H4 (cell line): ENCODE measurements at regions not wholly inside any gene's neighbourhood (a gene's known extent, or its start where the extent isn't known, plus 50 kb on each side); places are given as distances from the start of the nearest gene placed in this dataset.
"Not testable (repeated sequence)": the region's sequence is repeated elsewhere in the genome, so short reads cannot be mapped to it uniquely, and the experiment has no call there.

Experiments
- DNase-seq: peaks from one replicate; pipeline ENCODE4 v3.0.0-alpha.2; 2015; ENCODE audit warnings: low spot score

DNA sequence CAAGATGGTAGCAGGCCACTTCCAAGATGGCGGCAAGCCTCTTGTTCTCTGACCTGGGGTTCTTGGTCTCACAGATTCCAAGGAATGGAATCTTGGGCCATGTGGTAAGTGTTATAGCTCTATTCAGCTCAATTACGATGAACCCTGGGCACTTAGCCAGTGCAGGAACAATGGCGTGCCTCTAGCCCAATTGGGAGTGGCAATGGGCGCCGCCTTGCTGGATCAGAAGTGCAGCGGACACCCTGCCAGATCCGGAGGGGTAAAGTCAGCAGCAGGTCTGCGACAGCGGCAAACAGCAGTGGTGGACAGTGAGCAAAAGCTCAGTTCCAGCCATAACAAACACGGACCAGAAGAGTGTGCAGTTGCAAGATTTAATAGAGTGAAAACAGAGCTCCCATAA lies 263.2 kb upstream of the SEMA3C start:
- DNase-seq = not testable (repeated sequence)

DNA sequence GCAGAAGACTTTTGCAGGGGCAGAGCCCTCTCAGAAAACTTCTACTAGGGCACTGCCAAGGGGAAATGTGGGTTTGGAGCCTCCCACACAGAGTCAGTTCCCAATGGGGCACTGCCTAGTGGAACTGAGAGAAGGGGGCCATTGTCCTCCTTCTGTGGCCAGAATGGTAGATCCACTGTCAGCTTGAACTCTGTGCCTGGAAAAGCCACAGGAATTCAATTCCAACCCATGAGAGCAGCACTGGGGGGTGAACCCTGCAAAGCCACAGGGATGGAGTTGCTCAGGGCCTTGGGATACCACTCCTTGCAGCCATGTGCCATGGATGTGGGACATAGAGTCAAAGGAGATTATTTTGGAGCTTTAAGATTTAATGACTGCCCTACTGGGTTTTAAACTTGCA lies 262.2 kb upstream of the SEMA3C start:
- no peak for DNase-seq

DNA sequence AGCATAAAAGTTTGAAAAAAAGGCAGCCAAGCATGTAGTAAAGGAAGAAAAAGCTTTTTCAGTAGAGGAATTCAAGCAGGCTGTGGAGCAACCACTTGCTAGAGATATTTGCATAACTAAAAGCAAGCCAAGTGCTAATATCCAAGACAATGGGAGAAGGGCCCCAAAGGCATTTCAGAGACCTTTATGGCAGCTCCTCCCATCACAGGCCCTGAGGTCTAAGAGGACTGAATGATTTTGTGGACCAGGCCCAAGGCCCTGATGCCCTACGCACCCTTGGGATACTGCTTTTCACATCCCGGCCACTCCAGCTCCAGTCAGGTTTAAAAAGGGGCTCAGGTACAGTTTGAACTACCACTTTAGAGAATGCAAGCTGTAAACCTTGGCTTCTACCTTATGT lies 261.7 kb upstream of the SEMA3C start:
- no peak for DNase-seq

DNA sequence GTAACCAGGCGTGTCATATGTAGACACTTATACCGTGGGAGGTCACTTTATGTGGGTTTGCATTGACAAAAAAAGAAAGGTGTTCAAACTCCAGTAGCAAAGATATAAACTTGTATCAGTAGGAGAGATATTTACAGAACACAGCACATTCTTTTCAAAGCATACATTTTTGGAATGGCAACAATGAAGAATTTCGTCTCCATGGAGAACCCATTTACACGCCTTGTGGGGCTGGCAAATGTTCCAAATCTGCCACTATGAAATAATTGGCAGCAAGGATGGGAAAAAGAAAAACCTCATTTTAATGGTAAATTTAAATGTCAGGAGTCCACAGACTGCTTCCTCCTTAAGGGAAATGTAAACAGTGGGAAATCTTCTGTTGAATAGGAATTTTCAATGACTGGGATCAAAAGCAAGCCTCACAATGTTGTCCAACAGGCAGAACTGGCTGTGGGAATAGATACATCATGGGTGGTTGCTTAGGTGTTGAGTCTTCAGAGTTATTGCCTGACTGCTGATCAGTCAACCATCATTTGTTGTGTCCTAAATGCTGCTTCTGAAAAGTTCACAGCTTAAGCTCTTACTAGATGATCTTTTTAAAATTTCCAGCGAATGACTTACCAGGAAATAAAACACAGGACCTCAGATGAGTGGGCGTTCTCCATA lies 256.6 kb upstream of the SEMA3C start:
- no peak for DNase-seq

DNA sequence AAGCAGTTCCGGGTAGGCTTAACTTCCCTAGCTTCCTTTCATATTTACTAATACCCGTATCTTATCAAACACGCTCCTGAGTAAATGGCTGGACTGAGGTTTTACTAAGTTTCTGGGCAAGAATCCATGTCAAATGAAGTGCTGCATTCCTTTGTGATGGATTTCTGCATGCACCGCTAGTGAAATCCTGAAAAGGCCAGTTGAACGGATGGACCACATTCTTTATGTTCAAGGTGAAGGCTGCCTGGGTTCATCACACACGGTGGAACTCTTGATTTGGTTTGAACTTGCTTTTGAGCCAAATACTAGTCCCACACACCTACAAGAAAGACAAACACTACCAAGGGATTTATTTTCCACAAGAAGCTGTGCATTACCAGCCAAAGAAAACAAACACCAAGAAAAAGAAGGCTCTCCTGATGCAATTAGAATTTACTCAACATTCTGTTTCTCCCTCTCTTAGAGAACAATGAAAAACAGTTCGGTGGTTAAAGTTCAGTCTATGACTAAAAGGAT lies 255.0 kb upstream of the SEMA3C start:
- DNase-seq = peak; percentile 64

DNA sequence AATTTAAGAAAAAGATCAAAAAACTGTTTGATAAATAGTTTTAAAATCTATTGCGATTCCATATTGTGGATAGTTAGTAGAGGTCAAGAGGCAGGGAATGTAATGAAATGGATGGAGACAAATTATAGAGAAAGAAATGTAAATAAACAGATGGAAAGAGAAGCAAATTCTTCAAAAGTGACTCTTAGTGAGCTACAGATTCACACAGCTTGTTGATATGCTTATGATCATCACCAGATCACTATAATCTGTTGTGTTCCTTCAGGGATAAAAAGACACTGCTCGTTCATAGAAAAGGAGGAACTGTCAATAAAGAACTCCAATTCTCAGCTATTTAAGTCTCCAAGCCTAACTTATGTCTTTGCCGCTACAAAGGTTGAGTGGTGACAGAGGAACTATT lies 251.4 kb upstream of the SEMA3C start:
- DNase-seq = no peak

DNA sequence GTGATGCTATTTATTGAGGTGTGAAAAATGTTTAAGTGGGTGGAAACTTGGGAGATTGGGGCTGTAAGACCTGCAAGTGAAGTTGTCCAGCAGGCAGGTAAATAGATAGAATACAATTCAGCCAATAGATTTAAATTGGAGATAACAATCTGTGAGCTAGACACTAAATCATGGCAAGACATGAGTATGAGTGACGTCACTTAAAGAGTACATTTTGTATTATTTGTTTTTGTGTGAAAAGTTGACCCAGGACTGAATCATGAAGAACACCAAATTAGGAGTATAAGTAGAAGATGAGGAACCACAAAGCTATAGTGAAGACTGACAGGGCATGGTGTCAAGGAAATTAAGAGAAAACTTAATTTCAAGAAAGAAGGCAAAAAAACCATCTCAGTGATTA lies 249.1 kb upstream of the SEMA3C start:
- no peak for DNase-seq

DNA sequence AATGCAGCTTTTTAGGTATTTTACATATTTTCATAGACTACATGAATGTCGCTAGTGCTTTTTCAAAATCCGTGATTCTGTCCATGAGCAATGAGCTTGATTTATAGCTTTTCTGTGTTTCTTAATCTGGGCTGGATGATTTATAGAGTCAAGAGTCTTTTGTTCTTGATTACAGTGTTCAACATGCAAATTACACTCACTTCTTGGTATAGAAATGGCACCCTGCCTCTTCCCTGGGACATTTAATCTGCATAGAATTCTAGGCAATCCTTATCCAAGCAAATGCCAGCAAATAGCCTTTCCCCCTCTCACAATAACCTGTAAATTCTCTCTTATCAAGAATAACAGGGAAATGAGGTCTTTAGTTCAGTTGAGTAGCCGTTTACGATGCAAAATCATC lies 246.2 kb upstream of the SEMA3C start:
- DNase-seq = no peak

DNA sequence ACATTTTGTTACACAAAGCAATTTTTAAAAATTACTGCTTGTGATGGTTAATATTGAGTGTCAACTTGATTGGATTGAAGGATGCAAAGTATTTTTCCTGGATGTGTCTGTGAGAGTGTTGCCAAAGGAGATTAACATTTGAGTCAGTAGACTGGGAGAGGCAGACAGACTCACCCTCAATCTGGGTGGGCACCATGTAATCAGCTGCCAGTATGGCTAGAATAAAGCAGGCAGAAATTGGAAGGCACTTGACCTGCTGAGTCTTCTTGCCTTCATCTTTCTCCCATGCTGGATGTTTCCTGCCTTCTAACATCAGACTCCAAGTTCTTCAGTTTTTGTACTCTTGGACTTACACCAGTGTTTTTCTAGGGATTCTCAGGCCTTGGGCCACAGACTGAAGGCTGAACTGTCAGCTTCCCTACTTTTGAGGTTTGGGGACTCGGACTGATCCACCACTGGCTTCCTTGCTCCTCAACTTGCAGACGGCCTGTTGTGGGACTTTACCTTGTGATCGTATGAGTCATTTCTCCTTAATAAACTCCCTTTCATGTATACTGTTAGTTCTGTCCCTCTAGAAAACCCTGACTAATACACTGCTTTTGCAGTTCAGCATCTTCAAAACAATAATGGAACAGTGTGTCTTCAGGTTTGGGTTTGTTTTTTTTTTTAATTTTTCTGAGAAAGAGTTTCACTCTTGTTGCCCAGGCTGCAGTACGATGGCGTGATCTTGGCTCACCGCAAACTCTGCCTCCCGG lies 244.1 kb upstream of the SEMA3C start:
- peak; percentile 73 for DNase-seq

DNA sequence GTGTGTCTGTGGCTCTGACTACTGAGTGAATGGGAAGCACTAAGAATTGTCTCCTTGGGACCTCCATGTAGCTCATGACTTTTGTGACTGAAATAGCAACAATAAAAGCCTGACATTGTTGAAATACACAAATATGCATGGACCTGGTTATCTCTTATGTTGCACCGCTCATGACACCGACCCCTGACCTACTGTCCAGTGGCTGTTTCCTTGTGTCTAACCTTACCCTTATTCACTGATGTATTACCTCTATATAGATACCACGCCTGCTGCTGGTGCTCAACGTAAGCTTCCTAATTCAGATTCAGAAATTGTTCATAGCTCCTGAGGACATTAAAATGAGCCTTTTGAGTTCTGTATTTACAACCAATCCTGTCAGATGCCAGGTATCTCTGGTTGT lies 243.4 kb upstream of the SEMA3C start:
- no peak for DNase-seq

DNA sequence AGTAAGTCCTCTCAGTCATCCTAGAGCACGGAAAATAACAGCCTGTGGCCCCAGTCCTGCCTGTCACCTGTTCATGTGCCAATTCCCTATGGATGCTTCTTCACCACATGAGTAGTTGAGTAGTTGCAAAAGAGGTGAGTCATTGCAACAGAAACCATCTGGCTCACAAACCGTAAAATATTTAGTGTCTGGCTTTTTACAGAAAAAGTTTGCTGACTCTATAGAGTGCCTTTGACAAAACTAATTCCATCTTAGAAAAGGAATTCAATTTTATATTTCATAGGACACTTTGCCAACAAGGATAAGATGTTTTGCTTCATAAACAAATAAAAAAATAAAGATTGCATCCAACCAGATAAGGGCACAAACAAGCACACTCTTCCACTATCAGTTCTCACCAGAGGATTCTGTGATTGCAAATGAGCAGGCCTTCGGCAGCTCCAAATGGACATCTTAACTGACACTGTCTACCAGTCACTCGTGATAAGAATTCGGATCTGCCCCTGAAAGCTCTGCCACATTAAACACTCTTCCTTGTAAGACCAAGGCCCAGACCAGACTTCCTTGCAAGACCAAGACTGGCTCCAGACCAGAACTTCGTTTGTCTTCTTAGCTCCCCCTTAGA lies 242.7 kb upstream of the SEMA3C start:
- peak; percentile 98 for DNase-seq

DNA sequence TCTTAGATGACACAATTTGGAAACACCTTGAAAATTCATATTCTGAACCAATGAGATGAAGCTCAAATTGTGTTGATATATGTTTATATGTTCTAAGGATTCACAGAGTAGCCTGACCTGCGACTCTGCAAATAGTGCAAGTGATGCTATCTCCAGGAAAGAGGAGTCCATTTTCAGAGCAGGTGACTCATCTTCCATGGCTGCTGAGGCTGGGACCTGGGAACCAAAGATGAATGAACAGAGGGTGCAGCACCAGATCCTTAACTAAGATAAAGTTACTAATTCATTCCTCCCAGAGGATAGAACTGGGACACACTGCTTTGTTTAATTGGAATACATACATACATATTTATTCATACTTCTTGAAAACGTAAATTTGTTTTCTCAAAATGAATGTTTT lies 240.6 kb upstream of the SEMA3C start:
- no peak for DNase-seq

DNA sequence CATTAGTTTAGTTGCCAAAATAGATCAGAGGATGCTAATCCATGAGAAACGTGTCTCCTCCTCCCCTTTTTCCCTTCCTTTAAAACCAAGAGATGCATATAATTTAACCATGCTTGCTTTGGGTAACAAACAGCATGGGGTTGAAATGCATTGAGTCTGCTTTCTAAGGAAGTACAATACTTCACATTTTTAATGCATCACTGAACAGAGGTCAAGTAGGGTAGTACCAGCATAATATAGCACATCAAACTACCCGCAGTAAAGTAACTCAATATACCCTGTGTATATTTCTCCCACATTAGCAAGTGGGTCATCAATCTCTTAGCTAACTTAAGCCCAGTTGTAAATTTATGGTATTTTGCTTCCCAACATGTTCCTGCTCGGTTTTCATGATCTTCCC lies 239.3 kb upstream of the SEMA3C start:
- DNase-seq = no peak

DNA sequence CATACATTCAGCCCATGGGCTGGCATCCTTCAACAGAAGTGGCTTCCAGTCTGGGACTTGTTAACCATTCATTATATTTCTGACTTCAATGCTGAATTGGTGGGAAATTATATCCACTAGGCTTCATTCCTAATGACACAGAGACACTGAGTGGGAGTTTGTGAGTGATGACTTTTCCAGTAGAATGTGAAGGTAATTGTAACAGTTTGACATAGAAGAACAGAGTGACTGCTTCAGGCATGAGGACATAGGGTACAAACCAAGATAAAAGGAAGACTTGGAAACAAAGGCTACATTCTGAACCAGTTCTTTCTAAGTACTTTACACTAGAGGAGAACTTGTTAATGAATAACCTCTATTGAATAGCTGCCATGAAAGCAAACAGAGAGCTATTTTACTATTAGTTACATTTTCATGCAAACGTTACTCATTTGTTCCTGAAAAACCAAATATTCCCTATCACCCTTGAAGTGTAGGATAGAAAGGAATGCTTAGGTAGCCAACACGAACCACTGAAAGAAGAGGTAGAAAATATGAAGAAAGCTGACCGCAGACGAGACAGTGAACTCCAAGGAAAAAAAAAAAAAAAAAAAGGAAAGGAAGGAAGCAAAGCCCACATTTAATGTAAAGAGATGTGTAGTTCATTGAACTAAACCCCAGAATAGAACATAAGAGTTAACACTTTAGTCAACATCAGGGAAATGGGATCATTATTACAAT lies 237.0 kb upstream of the SEMA3C start:
- no peak for DNase-seq

DNA sequence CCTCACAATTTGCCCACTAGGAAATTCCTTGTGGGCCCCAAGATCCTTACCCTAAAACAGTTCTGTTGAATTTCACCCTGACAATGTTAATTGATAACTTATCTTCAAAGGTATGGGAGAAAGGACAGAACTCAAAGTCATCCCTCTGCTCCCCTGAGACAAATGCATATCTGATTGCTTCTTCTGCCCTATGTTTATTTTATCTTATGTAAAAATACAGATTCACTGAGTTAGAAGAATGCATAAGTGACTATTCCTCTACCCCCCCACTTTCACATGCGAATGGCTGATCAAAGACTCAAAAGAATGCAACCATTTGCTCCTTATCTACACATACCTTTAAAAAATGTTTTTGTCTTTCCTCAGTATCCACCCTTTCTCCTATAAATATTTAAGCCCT lies 235.7 kb upstream of the SEMA3C start:
- DNase-seq = no peak

DNA sequence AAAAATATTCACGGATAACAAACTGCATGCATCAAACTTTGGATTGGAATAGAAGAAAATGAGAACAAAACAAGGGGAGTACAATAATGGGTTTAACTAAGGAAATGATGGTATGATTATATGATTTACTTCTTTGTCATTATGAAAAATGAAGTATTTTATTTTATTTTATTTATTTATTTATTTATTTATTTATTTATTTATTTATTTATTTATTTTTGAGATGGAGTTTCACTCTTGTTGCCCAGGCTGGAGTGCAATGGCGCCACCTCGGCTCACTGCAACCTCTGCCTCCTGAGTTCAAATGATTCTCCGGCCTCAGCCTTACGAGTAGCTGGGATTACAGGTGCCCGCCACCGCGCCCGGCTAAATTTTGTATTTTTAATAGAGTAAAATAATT lies 234.1 kb upstream of the SEMA3C start:
- DNase-seq = not testable (repeated sequence)

DNA sequence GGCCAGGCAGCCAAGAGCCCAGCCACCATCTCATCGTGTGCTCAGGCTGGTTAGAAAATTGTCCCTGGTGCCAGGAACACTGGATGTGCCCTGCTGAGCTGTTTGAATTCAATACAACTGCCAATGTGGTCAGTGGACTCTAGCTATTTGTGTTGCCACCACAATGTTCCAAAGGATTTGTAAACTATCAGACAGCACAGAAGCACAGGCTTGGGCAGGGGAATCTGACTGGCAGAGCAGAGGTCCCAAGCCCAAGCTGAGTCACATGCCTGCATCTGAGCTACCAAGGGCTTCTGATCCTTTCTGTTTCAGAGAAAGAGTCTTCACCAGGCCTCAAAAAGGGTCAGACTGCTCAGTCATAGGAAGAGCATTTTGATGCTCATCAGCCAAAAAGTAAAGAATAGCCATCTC lies 232.1 kb upstream of the SEMA3C start:
- DNase-seq = peak; percentile 77

DNA sequence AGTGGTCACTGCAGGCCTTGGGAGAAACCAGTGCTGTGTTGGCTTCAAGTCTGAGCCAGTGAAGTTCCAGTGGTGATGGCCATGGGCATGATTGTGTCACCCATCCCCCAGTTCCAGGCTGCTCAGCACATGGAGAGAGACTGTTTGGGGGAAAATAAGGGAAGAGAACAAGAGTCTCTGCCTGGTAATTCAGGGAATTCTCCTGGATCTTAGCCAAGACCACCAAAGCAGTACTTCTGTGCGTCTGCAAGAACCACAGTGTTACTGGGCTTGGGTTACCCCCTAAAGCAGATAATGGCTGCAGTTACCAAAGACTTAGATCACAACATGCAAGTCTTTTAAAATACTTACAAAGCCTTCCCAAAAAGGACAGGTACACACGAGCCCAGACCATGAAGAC lies 225.0 kb upstream of the SEMA3C start:
- no peak for DNase-seq

DNA sequence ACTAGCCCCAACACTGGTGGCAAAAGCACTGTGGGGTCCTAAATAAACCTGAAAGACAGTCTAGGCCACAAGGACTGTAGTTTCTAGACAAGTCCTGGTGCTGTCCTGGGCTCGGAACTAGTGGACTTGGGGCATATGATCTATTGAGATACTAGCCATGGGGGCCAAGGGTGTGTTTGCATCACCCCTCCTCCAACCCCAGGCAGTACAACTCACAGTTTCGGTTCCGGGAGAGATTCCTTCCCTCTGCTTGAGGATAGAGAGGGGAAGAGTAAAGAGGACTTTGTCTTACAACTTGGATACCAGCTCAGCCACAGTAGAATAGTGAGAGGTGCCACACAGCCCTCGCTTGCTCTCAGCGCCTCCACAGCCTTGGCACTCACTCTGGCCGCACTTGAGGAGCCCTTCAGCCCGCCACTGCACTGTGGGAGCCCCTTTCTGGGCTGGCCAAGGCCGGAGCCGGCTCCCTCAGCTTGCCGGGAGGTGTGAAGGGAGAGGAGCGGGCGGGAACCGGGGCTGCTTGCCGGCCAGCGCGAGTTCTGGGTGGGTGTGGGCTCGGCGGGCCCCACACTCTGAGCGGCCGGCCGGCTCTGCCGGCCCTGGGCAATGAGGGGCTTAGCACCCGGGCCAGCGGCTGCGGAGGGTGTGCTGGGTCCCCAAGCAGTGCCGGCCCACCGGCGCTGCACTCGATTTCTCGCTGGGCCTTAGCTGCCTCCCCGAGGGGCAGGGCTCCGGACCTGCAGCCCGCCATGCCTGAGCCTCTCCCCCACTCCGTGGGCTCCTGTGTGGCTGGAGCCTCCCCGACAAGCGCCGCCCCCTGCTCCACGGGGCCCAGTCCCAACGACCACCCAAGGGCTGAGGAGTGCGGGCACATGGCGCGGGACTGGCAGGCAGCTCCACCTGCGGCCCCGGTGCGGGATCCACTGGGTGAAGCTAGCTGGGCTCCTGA lies 222.7 kb upstream of the SEMA3C start:
- not testable (repeated sequence) for DNase-seq

DNA sequence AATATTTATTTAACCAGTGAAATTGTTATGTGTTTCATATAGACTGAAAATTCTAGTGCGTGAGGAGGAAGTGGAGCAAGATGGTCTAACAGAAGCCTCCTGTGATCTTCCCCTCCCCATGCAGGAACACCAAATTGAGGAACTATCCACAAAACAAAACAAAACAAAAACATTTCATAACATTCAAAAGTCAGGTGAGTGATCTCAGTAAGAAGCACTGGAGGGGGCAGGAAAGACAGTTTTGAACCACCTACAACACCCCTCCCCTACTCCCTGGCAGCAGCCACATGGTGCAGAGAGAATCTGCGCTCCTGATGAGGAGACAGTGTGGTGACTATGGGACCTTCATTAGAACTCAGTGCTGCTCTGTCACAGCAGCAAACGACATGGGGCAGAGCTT lies 221.9 kb upstream of the SEMA3C start:
- DNase-seq = no peak

DNA sequence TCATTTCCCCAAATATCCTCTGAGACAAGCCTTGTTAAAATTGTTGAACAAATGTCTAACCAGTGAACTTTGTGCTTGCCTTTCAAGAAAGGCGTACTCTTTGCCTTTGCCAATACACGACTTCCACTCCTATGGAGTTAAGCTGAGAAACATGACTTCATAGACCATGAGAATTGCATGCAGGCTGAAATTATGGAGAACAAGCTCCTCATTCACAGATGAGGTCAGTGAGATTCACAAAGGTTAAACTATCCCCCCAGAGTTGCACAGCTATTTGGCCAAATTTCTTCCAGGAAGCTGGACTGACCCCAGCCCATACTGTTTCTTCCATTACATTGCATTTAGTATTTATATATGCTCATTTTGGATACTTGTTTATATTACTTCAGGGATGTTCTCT lies 221.4 kb upstream of the SEMA3C start:
- no peak for DNase-seq
